ENCODE measurements at regions not wholly inside any gene's neighbourhood (a gene's known extent, or its start where the extent isn't known, plus 50 kb on each side); places are given as distances from the start of the nearest gene placed in this dataset.

GRCh38 chr1:68745451-68745850, 248.6 kb upstream of the DEPDC1 start:
- TF ChIP-seq ZBTB33 (IDR thresholded peaks at IDR 0.05; ENCODE audit: borderline replicate concordance, low read depth) = no peak
- no peak for TF ChIP-seq TEAD4 (IDR thresholded peaks at IDR 0.05; ENCODE audit: borderline replicate concordance, insufficient read depth)
- TF ChIP-seq POLR2AphosphoS5 (IDR thresholded peaks at IDR 0.05; ENCODE audit: low read depth, low read length) = no peak
- TF ChIP-seq TAF1 (IDR thresholded peaks at IDR 0.05; ENCODE audit: borderline replicate concordance, low read depth, low read length) = no peak
- no peak for TF ChIP-seq CTCF (IDR thresholded peaks at IDR 0.05)
- TF ChIP-seq FOXM1 (IDR thresholded peaks at IDR 0.05; ENCODE audit: low read depth) = no peak
- no peak for TF ChIP-seq EP300 (IDR thresholded peaks at IDR 0.05; ENCODE audit: borderline replicate concordance in 1 of 2, low read depth in 1 of 2, low read length in 1 of 2)
- TF ChIP-seq JUND (IDR thresholded peaks at IDR 0.05) = no peak
- no peak for TF ChIP-seq USF1 (IDR thresholded peaks at IDR 0.05; ENCODE audit: borderline replicate concordance, low read depth)
- no peak for TF ChIP-seq GABPA (IDR thresholded peaks at IDR 0.05; ENCODE audit: low read depth)
- no peak for TF ChIP-seq RCOR1 (IDR thresholded peaks at IDR 0.05; ENCODE audit: low read length)
- no peak for TF ChIP-seq NFIC (IDR thresholded peaks at IDR 0.05; ENCODE audit: borderline replicate concordance)

Measured in SK-N-SH (cell line).